H1 (cell line): ENCODE measurements at regions not wholly inside any gene's neighbourhood (a gene's known extent, or its start where the extent isn't known, plus 50 kb on each side); places are given as distances from the start of the nearest gene placed in this dataset.

ENCODE experiments used
- CTCF ChIA-PET: fragments of 300-600 bp; sonication (Branson Sonifier 250); formaldehyde crosslinking; loops from one replicate; lab custom pipeline; 2021; ENCODE audit not compliant: partially characterized antibody; lab: Charles Lee
- POLR2A ChIA-PET: fragments of 300-600 bp; sonication (Branson Sonifier 250); formaldehyde crosslinking; loops from one replicate; lab custom pipeline; 2021; ENCODE audit warnings: inconsistent platforms; ENCODE audit not compliant: partially characterized antibody; lab: Charles Lee
- DNase-seq, 2 experiments: peaks; one replicate each; pipeline versions ENCODE4 v3.0.0 to v3.0.0-alpha.2; 2010 to 2022; ENCODE audit warnings: low spot score in 2 of 2, low read depth in 1 of 2, mixed read lengths in 1 of 2
- FAIRE-seq: peaks from 2 replicates; lab custom pipeline; 2011; peaks lifted over from hg19 to GRCh38; lab: Jason Lieb, UNC
- H2AFZ ChIP-seq: 2 replicates; pipeline ENCODE4 v1.8.1; 2012; ENCODE audit warnings: low read length, inconsistent platforms
- H2AK5ac ChIP-seq: 2 replicates; pipeline ENCODE4 v1.6.1; 2013; ENCODE audit warnings: low read depth, low read length
- H2BK120ac ChIP-seq: replicated peaks from 2 replicates; pipeline ENCODE3; 2013; ENCODE audit warnings: low read depth, low read length, inconsistent platforms
- H2BK12ac ChIP-seq: 2 replicates; pipeline ENCODE4 v1.6.1; 2013; ENCODE audit warnings: low read depth, low read length
- H2BK15ac ChIP-seq: 2 replicates; pipeline ENCODE4 v1.6.1; 2013; ENCODE audit warnings: low read length
- H2BK20ac ChIP-seq: 2 replicates; pipeline ENCODE4 v1.6.1; 2013; ENCODE audit warnings: low read length
- H2BK5ac ChIP-seq: 2 replicates; pipeline ENCODE4 v1.6.1; 2013; ENCODE audit warnings: low read depth, low read length
- H3K14ac ChIP-seq: 2 replicates; pipeline ENCODE4 v1.6.1; 2013; ENCODE audit warnings: inconsistent platforms; ENCODE audit not compliant: insufficient read length
- H3K18ac ChIP-seq: 2 replicates; pipeline ENCODE4 v1.6.1; 2013; ENCODE audit warnings: low read length; ENCODE audit errors: extremely low read depth
- H3K23ac ChIP-seq: 2 replicates; pipeline ENCODE4 v1.6.1; 2013; ENCODE audit warnings: inconsistent platforms; ENCODE audit not compliant: insufficient read length
- H3K23me2 ChIP-seq: 2 replicates; pipeline ENCODE4 v1.6.1; 2013; ENCODE audit warnings: low read depth, low read length
- H3K27ac ChIP-seq: 2 replicates; pipeline ENCODE4 v1.6.1; 2011; ENCODE audit warnings: low read depth, low read length, inconsistent platforms
- H3K27me3 ChIP-seq, 4 experiments: replicated peaks in 1 of 4; 1 replicate in 1 of 4; 2 replicates in 3 of 4; pipeline versions ENCODE4 v1.6.1 to v1.8.1; 2011 to 2013; ENCODE audit warnings: low read length in 3 of 4, mild to moderate bottlenecking in 3 of 4, inconsistent platforms in 2 of 4, mixed read lengths in 2 of 4, moderate library complexity in 1 of 4; ENCODE audit not compliant: control insufficient read depth in 3 of 4, insufficient read depth in 3 of 4; ENCODE audit errors: extremely low read depth in 1 of 4
- H3K36me3 ChIP-seq, 4 experiments: 2 replicates each; pipeline versions ENCODE4 v1.6.1 to v1.8.1; 2011 to 2013; ENCODE audit warnings: mild to moderate bottlenecking in 4 of 4, low read length in 3 of 4, moderate library complexity in 2 of 4, control low read depth in 1 of 4, inconsistent platforms in 1 of 4; ENCODE audit not compliant: insufficient read depth in 4 of 4, control insufficient read depth in 2 of 4
- H3K4ac ChIP-seq: replicated peaks from 2 replicates; pipeline ENCODE3; 2013; ENCODE audit warnings: low read length, low read depth, mixed read lengths, inconsistent platforms; ENCODE audit not compliant: insufficient read length
- H3K4me1 ChIP-seq, 4 experiments: replicated peaks in 1 of 4; 1 replicate in 1 of 4; 2 replicates in 3 of 4; pipeline versions ENCODE4 v1.6.1 to v1.8.1; 2011 to 2013; ENCODE audit warnings: low read length in 3 of 4, inconsistent platforms in 2 of 4, mixed read lengths in 1 of 4; ENCODE audit not compliant: insufficient read depth in 4 of 4, control insufficient read depth in 3 of 4
- H3K4me2 ChIP-seq, 2 experiments: 2 replicates each; pipeline versions ENCODE4 v1.6.1 to v1.8.1; 2011 to 2013; ENCODE audit warnings: low read depth in 2 of 2, low read length in 2 of 2, control low read depth in 1 of 2, inconsistent platforms in 1 of 2, mild to moderate bottlenecking in 1 of 2; ENCODE audit not compliant: insufficient read depth in 1 of 2
- H3K4me3 ChIP-seq, 4 experiments: fragments of 200-600, 300-600 bp in 1 of 4; sonication (generic), shearing (Covaris generic), sonication (Bioruptor Twin) in 1 of 4; 2 replicates each; pipeline versions ENCODE4 v1.5.1 to v1.8.1; 2011 to 2016; ENCODE audit warnings: low read length in 4 of 4, low read depth in 3 of 4, control low read depth in 2 of 4, inconsistent platforms in 2 of 4, mild to moderate bottlenecking in 2 of 4, mixed read lengths in 1 of 4, moderate library complexity in 1 of 4; ENCODE audit not compliant: insufficient read depth in 2 of 4; ENCODE audit errors: extremely low read depth in 1 of 4
- H3K56ac ChIP-seq: replicated peaks from 2 replicates; pipeline ENCODE3; 2013; ENCODE audit warnings: low read depth, mild to moderate bottlenecking, mixed read lengths, low read length, inconsistent platforms; ENCODE audit not compliant: insufficient read length
- H3K79me1 ChIP-seq: 2 replicates; pipeline ENCODE4 v1.6.1; 2013; ENCODE audit warnings: low read depth, low read length, control low read depth
- H3K79me2 ChIP-seq, 2 experiments: 2 replicates each; pipeline versions ENCODE4 v1.6.1 to v1.8.1; 2012 to 2013; ENCODE audit warnings: low read length in 2 of 2, mild to moderate bottlenecking in 2 of 2, inconsistent platforms in 1 of 2; ENCODE audit not compliant: insufficient read depth in 2 of 2, control insufficient read depth in 1 of 2
- H3K9ac ChIP-seq, 4 experiments: replicated peaks in 1 of 4; 1 replicate in 1 of 4; 2 replicates in 3 of 4; pipeline versions ENCODE4 v1.6.1 to v1.8.1; 2011 to 2013; ENCODE audit warnings: low read depth in 3 of 4, low read length in 3 of 4, control low read depth in 2 of 4, mild to moderate bottlenecking in 2 of 4, moderate library complexity in 2 of 4, inconsistent platforms in 1 of 4; ENCODE audit errors: extremely low read depth in 1 of 4
- H3K9me3 ChIP-seq, 2 experiments: 2 replicates each; pipeline versions ENCODE4 v1.6.1 to v1.8.1; 2012 to 2013; ENCODE audit warnings: mild to moderate bottlenecking in 2 of 2, moderate library complexity in 2 of 2, control low read depth in 1 of 2, inconsistent platforms in 1 of 2, low read depth in 1 of 2, low read length in 1 of 2, mixed read lengths in 1 of 2; ENCODE audit not compliant: insufficient read depth in 2 of 2
- H4K20me1 ChIP-seq, 2 experiments: replicated peaks in 1 of 2; 2 replicates each; pipeline versions ENCODE3 to v1.8.1; 2011 to 2013; ENCODE audit warnings: inconsistent platforms in 2 of 2, low read length in 2 of 2, mild to moderate bottlenecking in 1 of 2; ENCODE audit not compliant: insufficient read depth in 2 of 2, control insufficient read depth in 1 of 2
- H4K5ac ChIP-seq: 2 replicates; pipeline ENCODE4 v1.6.1; 2013; ENCODE audit warnings: low read length, low read depth, mixed read lengths, inconsistent platforms; ENCODE audit not compliant: insufficient read length
- H4K8ac ChIP-seq: 2 replicates; pipeline ENCODE4 v1.8.0; 2013; ENCODE audit warnings: mild to moderate bottlenecking, moderate library complexity, low read length, inconsistent platforms; ENCODE audit not compliant: insufficient read depth; ENCODE audit errors: extremely low read depth
- H4K91ac ChIP-seq: replicated peaks from 2 replicates; pipeline ENCODE3; 2013; ENCODE audit warnings: low read length, mixed read lengths, inconsistent platforms; ENCODE audit not compliant: insufficient read length
- ATF2 ChIP-seq: IDR thresholded peaks from 2 replicates; pipeline ENCODE4 v1.6.1; 2012; ENCODE audit warnings: low read length, inconsistent platforms
- CTCF ChIP-seq, 3 experiments: IDR thresholded peaks; 1 replicate in 2 of 3; 2 replicates in 1 of 3; pipeline versions ENCODE4 v1.5.1 to v1.6.1; 2011; ENCODE audit warnings: low read length in 3 of 3, mild to moderate bottlenecking in 3 of 3, inconsistent platforms in 2 of 3, low read depth in 1 of 3, moderate library complexity in 1 of 3; ENCODE audit not compliant: insufficient read depth in 1 of 3; ENCODE audit errors: control extremely low read depth in 1 of 3
- JUND ChIP-seq: IDR thresholded peaks from 2 replicates; pipeline ENCODE4 v1.6.1; 2011; ENCODE audit warnings: mild to moderate bottlenecking, improper control_type of control experiment, low read length
- WGBS, 2 experiments: shearing (Covaris generic) in 1 of 2; methylation state at CpG; one replicate each; pipeline versions ENCODE4 v1.1.6 to v1.1.7; 2013 to 2015; ENCODE audit warnings: low lambda C conversion rate in 2 of 2, mixed read lengths in 2 of 2, inconsistent platforms in 1 of 2, low coverage in 1 of 2, missing lambda C conversion rate in 1 of 2; ENCODE audit not compliant: insufficient replicate concordance in 2 of 2, insufficient coverage in 1 of 2, insufficient read length in 1 of 2; ENCODE audit errors: extremely low coverage in 1 of 2, missing lambda C conversion rate in 1 of 2; 5-methylcytosine and 5-hydroxymethylcytosine counted together

GRCh38 chr2:128448331-128449225 is 129.9 kb upstream of the HS6ST1 start:
- H3K4me1 ChIP-seq = no peaks in the 10 kb centered on the region; a peak in 1 of 7 replicates
- DNase-seq = peak in 1 of 2 experiments; percentile 43

More at GRCh38 chr2:128448331-128449225, 129.9 kb upstream of the HS6ST1 start:
- no peak overlapping the region for H3K4me2 ChIP-seq
- no peak overlapping the region for H3K56ac ChIP-seq
- no peaks in the 10 kb centered on the region for H3K79me1 ChIP-seq
- CTCF ChIA-PET = interaction anchor here (1.0 to 2.1 kb wide), 4 partner anchors 9 to 127 kb away, joined by 3 to 9 read pairs (median 4); no protein-coding TSS in a partner anchor
- H2BK20ac ChIP-seq = no peak overlapping the region
- no peak overlapping the region for H3K4me3 ChIP-seq
- H2BK120ac ChIP-seq = no peak overlapping the region
- no peaks in the 10 kb centered on the region for H3K79me2 ChIP-seq
- H4K5ac ChIP-seq = no peak overlapping the region
- 90% methylated on average over 11 of the region's 13 CpGs; no CpG with 5 or more reads in 1 of the 2 experiments for whole genome bisulfite sequencing, 2 experiments
- H2AFZ ChIP-seq = no peak overlapping the region
- FAIRE-seq = no peak
- no peak overlapping the region for H2BK15ac ChIP-seq
- H4K8ac ChIP-seq = no peak overlapping the region
- H2BK12ac ChIP-seq = no peak overlapping the region
- no peak for TF ChIP-seq JUND
- no peak for TF ChIP-seq CTCF (IDR thresholded peaks at IDR 0.05; ENCODE audit: control extremely low read depth in 1 of 3, insufficient read depth in 1 of 3, low read depth in 1 of 3, low read length in 3 of 3)
- no peak for TF ChIP-seq ATF2
- TF ChIP-seq, all 59 proteins: peak for 0
- POLR2A ChIA-PET = no interaction called here
- Histone ChIP-seq H3K18ac (no peak overlapping the region), H3K14ac (no peak overlapping the region), H3K9ac (no peak overlapping the region), H2BK5ac (no peak overlapping the region), H3K27me3 (no peaks in the 10 kb centered on the region; a peak in 1 of 7 replicates), H3K27ac (no peak overlapping the region), H4K91ac (no peak overlapping the region), H3K36me3 (no peaks in the 10 kb centered on the region), H2AK5ac (no peak overlapping the region), H3K23me2 (peaks cover 4% of the 10 kb centered on the region; the same call in 1 of the 2 replicates), H3K23ac (no peak overlapping the region), H3K4ac (no peak overlapping the region), H4K20me1 (no peaks in the 10 kb centered on the region), H3K9me3 (no peaks in the 10 kb centered on the region)
